HEK293T (cell line): ENCODE measurements at regions not wholly inside any gene's neighbourhood (a gene's known extent, or its start where the extent isn't known, plus 50 kb on each side); places are given as distances from the start of the nearest gene placed in this dataset.

Source experiments
- ARNT ChIP-seq: fragments of 450-650 bp; IDR thresholded peaks from 2 replicates; pipeline ENCODE4 v1.6.1; 2017; ENCODE audit warnings: mild to moderate bottlenecking
- BHLHE40 ChIP-seq: fragments of 450-650 bp; IDR thresholded peaks from 2 replicates; pipeline ENCODE4 v1.6.1; 2016; ENCODE audit warnings: mild to moderate bottlenecking, moderate library complexity, borderline replicate concordance
- CTBP1 ChIP-seq: fragments of 450-650 bp; IDR thresholded peaks from 2 replicates; pipeline ENCODE4 v1.6.1; 2016; ENCODE audit warnings: borderline replicate concordance
- FOXA1 ChIP-seq: fragments of 450-650 bp; IDR thresholded peaks from 2 replicates; pipeline ENCODE4 v1.6.1; 2016; ENCODE audit warnings: mild to moderate bottlenecking
- FOXK2 ChIP-seq: fragments of 450-650 bp; IDR thresholded peaks from 2 replicates; pipeline ENCODE4 v1.6.1; 2016; ENCODE audit warnings: mild to moderate bottlenecking
- FOXM1 ChIP-seq: fragments of 450-650 bp; IDR thresholded peaks from 2 replicates; pipeline ENCODE4 v1.6.1; 2017; ENCODE audit warnings: mild to moderate bottlenecking, borderline replicate concordance
- HDGF ChIP-seq: fragments of 450-650 bp; IDR thresholded peaks from 2 replicates; pipeline ENCODE4 v1.6.1; 2017; ENCODE audit warnings: antibody characterized with exemption, borderline replicate concordance
- SP1 ChIP-seq: fragments of 450-650 bp; IDR thresholded peaks from 2 replicates; pipeline ENCODE4 v1.6.1; 2017
- SUZ12 ChIP-seq: fragments of 450-650 bp; IDR thresholded peaks from 2 replicates; pipeline ENCODE4 v1.6.1; 2016; ENCODE audit warnings: mild to moderate bottlenecking
- TARDBP ChIP-seq: fragments of 450-650 bp; IDR thresholded peaks from 2 replicates; pipeline ENCODE4 v1.6.1; 2016
- ZNF384 ChIP-seq: fragments of 450-650 bp; IDR thresholded peaks from 2 replicates; pipeline ENCODE4 v1.6.1; 2016

GRCh38 chr1:105373681-105374080, 1624.0 kb downstream of the AMY1C start:
- TF ChIP-seq FOXM1, result no peak
- TF ChIP-seq HDGF, result no peak
- TF ChIP-seq SP1, result no peak
- no peak for TF ChIP-seq BHLHE40
- no peak for TF ChIP-seq ARNT
- no peak for TF ChIP-seq FOXK2
- TF ChIP-seq ZNF384, result no peak
- no peak for TF ChIP-seq CTBP1
- no peak for TF ChIP-seq TARDBP
- no peak for TF ChIP-seq FOXA1
- no peak for TF ChIP-seq SUZ12
